GM18505 (cell line): ENCODE measurements at regions not wholly inside any gene's neighbourhood (a gene's known extent, or its start where the extent isn't known, plus 50 kb on each side); places are given as distances from the start of the nearest gene placed in this dataset.

Source experiments
- ATAC-seq: cut with Tn5 transposase; IDR thresholded peaks from one replicate; pipeline ENCODE4 v1.9.1; 2021; ENCODE audit not compliant: unreplicated experiment
- POLR2A ChIP-seq: IDR thresholded peaks from 4 replicates; pipeline ENCODE4 v1.6.1; 2011; ENCODE audit warnings: borderline replicate concordance; ENCODE audit not compliant: insufficient read depth, insufficient read length; ENCODE audit errors: extremely low read depth

- TF ChIP-seq POLR2A: no peak
- ATAC-seq: no peak
These were observed 261.2 kb upstream of the NEBL start for GRCh38 chr10:21158301-21158700.

- TF ChIP-seq POLR2A: no peak
- no peak for ATAC-seq
These were observed 260.6 kb upstream of the NEBL start for GRCh38 chr10:21157664-21158063.

DNA sequence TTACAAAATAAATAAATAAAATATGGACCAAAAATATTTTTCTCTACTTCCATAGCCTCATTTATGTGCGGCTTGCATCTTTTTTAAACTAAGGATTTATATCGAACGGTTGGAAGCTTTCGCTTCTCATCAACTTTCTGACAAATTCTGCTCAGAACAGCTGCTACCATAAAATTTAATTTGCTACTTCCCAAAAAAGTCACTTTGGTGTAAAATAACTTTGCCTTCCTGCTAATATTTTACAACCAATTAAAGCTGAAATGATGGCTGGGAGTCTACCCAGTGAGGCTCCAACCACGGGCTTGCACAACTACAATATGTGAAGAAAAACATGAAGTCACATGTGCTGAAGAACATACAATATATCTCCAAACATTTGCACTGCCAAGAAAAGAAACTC lies 253.1 kb upstream of the NEBL start:
- ATAC-seq: no peak
- no peak for TF ChIP-seq POLR2A

DNA sequence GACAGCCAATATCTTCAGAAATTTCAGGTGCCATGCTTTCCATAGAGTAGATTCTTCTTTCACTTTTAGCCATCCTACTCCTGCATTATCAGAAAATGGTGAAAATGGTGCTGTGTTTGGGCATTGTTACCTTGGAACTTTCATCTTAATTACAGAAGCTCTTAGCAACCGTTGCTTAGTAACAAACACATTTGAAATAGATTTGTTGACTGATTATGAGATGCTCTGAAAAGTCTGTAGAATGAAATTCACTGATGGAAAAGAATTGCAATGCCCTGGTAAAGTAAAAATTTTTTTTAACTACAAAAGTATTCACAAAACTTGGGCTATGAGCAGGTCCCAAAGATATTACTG lies 249.3 kb upstream of the NEBL start:
- no peak for ATAC-seq
- no peak for TF ChIP-seq POLR2A

GRCh38 chr10:21145751-21146435 lies 248.8 kb upstream of the NEBL start:
- ATAC-seq: no peak
- no peak for TF ChIP-seq POLR2A

- no peak for ATAC-seq
- TF ChIP-seq POLR2A: no peak
These were observed 246.9 kb upstream of the NEBL start for GRCh38 chr10:21144047-21144446.

DNA sequence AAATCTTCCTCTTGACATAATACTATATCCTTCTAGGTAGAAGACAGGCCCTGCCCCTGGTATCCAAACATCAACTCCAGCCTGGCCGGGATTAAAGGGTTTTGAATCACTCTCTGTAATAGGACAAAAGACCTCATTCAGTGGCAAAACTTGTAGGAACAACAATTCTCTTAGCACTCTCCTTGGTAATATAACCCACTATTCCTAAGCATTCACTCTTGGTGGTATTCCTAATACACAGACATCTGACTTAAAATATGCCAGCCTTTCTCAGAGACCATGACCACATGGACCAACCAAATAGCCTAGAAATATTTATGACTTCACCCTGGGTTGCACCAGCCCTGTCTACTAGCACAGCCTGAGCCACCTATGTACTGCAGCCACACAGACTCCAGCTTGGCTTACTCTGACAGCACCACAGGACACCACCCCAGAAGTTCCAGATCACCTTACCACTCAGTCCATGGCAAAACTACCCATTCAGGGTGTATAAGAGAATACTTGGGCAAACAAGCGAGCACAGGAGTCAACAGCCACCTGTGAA lies 244.9 kb upstream of the NEBL start:
- no peak for TF ChIP-seq POLR2A
- no peak for ATAC-seq

GRCh38 chr10:21138769-21139340 lies 241.7 kb upstream of the NEBL start:
- TF ChIP-seq POLR2A: no peak
- ATAC-seq: no peak

GRCh38 chr10:21135023-21135931 lies 238.2 kb upstream of the NEBL start:
- no peak for TF ChIP-seq POLR2A
- ATAC-seq: no peak

- no peak for TF ChIP-seq POLR2A
- no peak for ATAC-seq
These were observed 237.5 kb upstream of the NEBL start for GRCh38 chr10:21134645-21135022.

- TF ChIP-seq POLR2A: no peak
- no peak for ATAC-seq
These were observed 233.8 kb upstream of the NEBL start for GRCh38 chr10:21130683-21131442.

GRCh38 chr10:21130108-21130507 lies 233.0 kb upstream of the NEBL start:
- no peak for ATAC-seq
- no peak for TF ChIP-seq POLR2A
